Lower leg skin (tissue), 4 donors: ENCODE measurements at regions not wholly inside any gene's neighbourhood (a gene's known extent, or its start where the extent isn't known, plus 50 kb on each side); places are given as distances from the start of the nearest gene placed in this dataset.

ENCODE experiments used
- DNase-seq, 2 donors: peaks; one replicate each; pipeline ENCODE4 v3.0.0-alpha.2; 2019; ENCODE audit warnings: low spot score in 2 of 2
- H3K4me3 ChIP-seq: fragments of 200-600 bp; sonication (generic); 2 replicates; pipeline ENCODE4 v1.5.1; 2017; ENCODE audit warnings: mild to moderate bottlenecking, low read depth; ENCODE audit not compliant: poor library complexity, severe bottlenecking
- CTCF ChIP-seq, 3 donors: fragments of 450-650 bp; IDR thresholded peaks; one replicate each; pipeline ENCODE4 v1.5.1; 2016; ENCODE audit warnings: antibody characterized with exemption in 3 of 3, mild to moderate bottlenecking in 3 of 3, moderate library complexity in 2 of 3
- POLR2A ChIP-seq, 2 donors: fragments of 450-650 bp; IDR thresholded peaks; one replicate each; pipeline ENCODE4 v1.6.1; 2016 to 2017; ENCODE audit warnings: antibody characterized with exemption in 2 of 2, mild to moderate bottlenecking in 1 of 2, moderate library complexity in 1 of 2
- WGBS, 2 donors: methylation state at CpG; one replicate each; pipeline ENCODE4 v1.1.5; 2018; 5-methylcytosine and 5-hydroxymethylcytosine counted together
- intact Hi-C: fragments of 100-400 bp; cut with DNase I; formaldehyde crosslinking; loops from one replicate; pipeline ENCODE4 v1.15.0; 2023; ENCODE audit warnings: low total_unique reads

- WGBS, 2 donors, result 84 to 92% methylated on average over 4 of the region's 4 CpGs
- H3K4me3 ChIP-seq, result no peak overlapping the region
- intact Hi-C loops, result no loop called here
Measured at GRCh38 chr2:163367825-163368582, 367.8 kb downstream of the FIGN start.

GRCh38 chr2:163364736-163365135 lies 371.1 kb downstream of the FIGN start:
- DNase-seq, result no peak
- no peak overlapping the region for H3K4me3 ChIP-seq
- intact Hi-C loops, result no loop called here
- TF ChIP-seq CTCF (IDR thresholded peaks at IDR 0.05) (no peak), POLR2A (IDR thresholded peaks at IDR 0.05) (no peak)

More at GRCh38 chr2:163367825-163368582, 367.8 kb downstream of the FIGN start:
- TF ChIP-seq CTCF (IDR thresholded peaks at IDR 0.05) (no peak), POLR2A (IDR thresholded peaks at IDR 0.05) (no peak)
- no peak for DNase-seq

GRCh38 chr2:163353551-163353950 lies 382.3 kb downstream of the FIGN start:
- WGBS, 2 donors, result 86 to 87% methylated on average over 1 of the region's 1 CpG
- TF ChIP-seq POLR2A (IDR thresholded peaks at IDR 0.05), result no peak
- no peak for TF ChIP-seq CTCF (IDR thresholded peaks at IDR 0.05)
- no peak for DNase-seq
- no peak overlapping the region for H3K4me3 ChIP-seq
- intact Hi-C loops, result no loop called here

- WGBS, 2 donors, result 83 to 87% methylated on average over 2 of the region's 2 CpGs
Measured at GRCh38 chr2:163351966-163352365, 383.8 kb downstream of the FIGN start.

GRCh38 chr2:163351143-163351542 lies 384.7 kb downstream of the FIGN start:
- intact Hi-C loops, result no loop called here
- H3K4me3 ChIP-seq, result no peak overlapping the region
- DNase-seq, result no peak
- 87 to 93% methylated on average over 3 of the region's 3 CpGs for WGBS, 2 donors
- TF ChIP-seq POLR2A (IDR thresholded peaks at IDR 0.05) (no peak), CTCF (IDR thresholded peaks at IDR 0.05) (no peak)

More at GRCh38 chr2:163351966-163352365, 383.8 kb downstream of the FIGN start:
- TF ChIP-seq CTCF (IDR thresholded peaks at IDR 0.05) (no peak), POLR2A (IDR thresholded peaks at IDR 0.05) (no peak)
- DNase-seq, result no peak
- intact Hi-C loops, result no loop called here
- no peak overlapping the region for H3K4me3 ChIP-seq
